ENCODE measurements at regions not wholly inside any gene's neighbourhood (a gene's known extent, or its start where the extent isn't known, plus 50 kb on each side); places are given as distances from the start of the nearest gene placed in this dataset.

- no peak for TF ChIP-seq CTCF (IDR thresholded peaks at IDR 0.05)
Observed at GRCh38 chr5:109630093-109630492, 59.6 kb upstream of the MAN2A1 start.

- no peak for TF ChIP-seq CTCF (IDR thresholded peaks at IDR 0.05)
Observed at GRCh38 chr5:109628591-109628990, 61.1 kb upstream of the MAN2A1 start.

GRCh38 chr5:109620651-109621050 is 69.1 kb upstream of the MAN2A1 start:
- TF ChIP-seq CTCF (IDR thresholded peaks at IDR 0.05), result no peak

- no peak for TF ChIP-seq CTCF (IDR thresholded peaks at IDR 0.05)
Observed at GRCh38 chr5:109619606-109620005, 70.1 kb upstream of the MAN2A1 start.

- no peak for TF ChIP-seq CTCF (IDR thresholded peaks at IDR 0.05)
Observed at GRCh38 chr5:109619021-109619460, 70.7 kb upstream of the MAN2A1 start.

GRCh38 chr5:109614981-109615380 is 74.7 kb upstream of the MAN2A1 start:
- no peak for TF ChIP-seq CTCF (IDR thresholded peaks at IDR 0.05)

GRCh38 chr5:109614301-109614700 is 75.4 kb upstream of the MAN2A1 start:
- no peak for TF ChIP-seq CTCF (IDR thresholded peaks at IDR 0.05)

GRCh38 chr5:109612278-109612905 is 77.3 kb upstream of the MAN2A1 start:
- no peak for TF ChIP-seq CTCF (IDR thresholded peaks at IDR 0.05)

All from LNCAP (cell line).